ENCODE measurements at regions not wholly inside any gene's neighbourhood (a gene's known extent, or its start where the extent isn't known, plus 50 kb on each side); places are given as distances from the start of the nearest gene placed in this dataset.

GRCh38 chr6:119628691-119629594 is 279.4 kb upstream of the MAN1A1 start:
- TF ChIP-seq CTCF (IDR thresholded peaks at IDR 0.05) (no peak), POLR2A (IDR thresholded peaks at IDR 0.05) (no peak), EP300 (IDR thresholded peaks at IDR 0.05) (no peak), POLR2AphosphoS5 (IDR thresholded peaks at IDR 0.05) (no peak)

Data from gastroesophageal sphincter (tissue), 3 donors.